H1 (cell line): ENCODE measurements at regions not wholly inside any gene's neighbourhood (a gene's known extent, or its start where the extent isn't known, plus 50 kb on each side); places are given as distances from the start of the nearest gene placed in this dataset.

Experiments
- CTCF ChIP-seq, 3 experiments: IDR thresholded peaks; 1 replicate in 2 of 3; 2 replicates in 1 of 3; pipeline versions ENCODE4 v1.5.1 to v1.6.1; 2011; ENCODE audit warnings: low read length in 3 of 3, mild to moderate bottlenecking in 3 of 3, inconsistent platforms in 2 of 3, low read depth in 1 of 3, moderate library complexity in 1 of 3; ENCODE audit not compliant: insufficient read depth in 1 of 3; ENCODE audit errors: control extremely low read depth in 1 of 3
- EP300 ChIP-seq, 2 experiments: IDR thresholded peaks; 1 replicate in 1 of 2; 2 replicates in 1 of 2; pipeline ENCODE4 v1.6.1; 2011 to 2012; ENCODE audit warnings: low read depth in 2 of 2, low read length in 2 of 2, mild to moderate bottlenecking in 2 of 2, borderline replicate concordance in 1 of 2, inconsistent platforms in 1 of 2, moderate library complexity in 1 of 2
- HDAC2 ChIP-seq, 2 experiments: fragments of 300-600 bp in 1 of 2; sonication (generic) in 1 of 2; IDR thresholded peaks; 2 replicates each; pipeline ENCODE4 v1.6.1; 2011 to 2012; ENCODE audit warnings: low read depth in 2 of 2, low read length in 2 of 2, mild to moderate bottlenecking in 2 of 2, moderate library complexity in 2 of 2, borderline replicate concordance in 1 of 2, inconsistent platforms in 1 of 2
- MAX ChIP-seq: IDR thresholded peaks from 2 replicates; pipeline ENCODE4 v1.6.1; 2012; ENCODE audit warnings: inconsistent platforms
- NRF1 ChIP-seq: IDR thresholded peaks from 2 replicates; pipeline ENCODE4 v1.6.1; 2011; ENCODE audit warnings: mild to moderate bottlenecking, low read depth, low read length, improper control_type of control experiment
- POLR2A ChIP-seq, 2 experiments: IDR thresholded peaks; 1 replicate in 1 of 2; 2 replicates in 1 of 2; pipeline ENCODE4 v1.6.1; 2011; ENCODE audit warnings: low read depth in 2 of 2, low read length in 2 of 2, mild to moderate bottlenecking in 2 of 2; ENCODE audit errors: control extremely low read depth in 1 of 2
- RXRA ChIP-seq: IDR thresholded peaks from 2 replicates; pipeline ENCODE4 v1.6.1; 2011; ENCODE audit warnings: low read depth, mild to moderate bottlenecking, low read length, moderate library complexity; ENCODE audit not compliant: insufficient read depth
- SP2 ChIP-seq: IDR thresholded peaks from 2 replicates; pipeline ENCODE4 v1.6.1; 2012; ENCODE audit warnings: mild to moderate bottlenecking, low read length, inconsistent platforms
- YY1 ChIP-seq: IDR thresholded peaks from 2 replicates; pipeline ENCODE4 v1.6.1; 2011; ENCODE audit warnings: low read depth, mild to moderate bottlenecking, low read length

- TF ChIP-seq SP2 = no peak
- no peak for TF ChIP-seq POLR2A (IDR thresholded peaks at IDR 0.05; ENCODE audit: control extremely low read depth in 1 of 2, low read depth in 2 of 2, low read length in 2 of 2)
- TF ChIP-seq CTCF (IDR thresholded peaks at IDR 0.05; ENCODE audit: control extremely low read depth in 1 of 3, insufficient read depth in 1 of 3, low read depth in 1 of 3, low read length in 3 of 3) = peak; percentile 69 to 87 (median 75)
- no peak for TF ChIP-seq NRF1
- peak in 1 of 2 experiments; percentile 1; a peak in 1 of 3 replicates for TF ChIP-seq EP300 (IDR thresholded peaks at IDR 0.05; ENCODE audit: borderline replicate concordance in 1 of 2, low read depth in 2 of 2, low read length in 2 of 2)
- TF ChIP-seq YY1 = no peak
- peak; percentile 57 for TF ChIP-seq MAX
- peak; percentile 53 to 67; a peak in 1 of 4 replicates for TF ChIP-seq HDAC2 (IDR thresholded peaks at IDR 0.05; ENCODE audit: borderline replicate concordance in 1 of 2, low read depth in 2 of 2, low read length in 2 of 2)
- no peak for TF ChIP-seq RXRA
Measured at GRCh38 chr2:153287109-153287801, 191.3 kb downstream of the RPRM start.
